Nephron (organoid): ENCODE measurements at regions not wholly inside any gene's neighbourhood (a gene's known extent, or its start where the extent isn't known, plus 50 kb on each side); places are given as distances from the start of the nearest gene placed in this dataset.

Experiments used
- H3K27ac Mint-ChIP-seq, 3 experiments: 2 replicates each; pipeline ENCODE4 v1.8.0; 2020; ENCODE audit warnings: mixed read lengths in 3 of 3, mild to moderate bottlenecking in 2 of 3, moderate library complexity in 1 of 3
- H3K27me3 Mint-ChIP-seq: 2 replicates; pipeline ENCODE4 v1.8.0; 2021; ENCODE audit warnings: low read depth, mild to moderate bottlenecking, moderate library complexity, mixed read lengths
- H3K36me3 Mint-ChIP-seq: 2 replicates; pipeline ENCODE4 v1.8.0; 2020; ENCODE audit warnings: low read depth, mixed read lengths
- H3K4me1 Mint-ChIP-seq: 2 replicates; pipeline ENCODE4 v1.8.0; 2020; ENCODE audit warnings: mixed read lengths
- H3K4me3 Mint-ChIP-seq, 3 experiments: 2 replicates each; pipeline ENCODE4 v1.8.0; 2020; ENCODE audit warnings: mild to moderate bottlenecking in 3 of 3, mixed read lengths in 3 of 3, moderate library complexity in 2 of 3
- H3K9me3 Mint-ChIP-seq: 2 replicates; pipeline ENCODE4 v1.8.0; 2020; ENCODE audit warnings: mixed read lengths
- TF ChIP-seq, protein P1 (sequence below), 3 experiments: fragments of 200-600 bp; sonication (generic); IDR thresholded peaks; one replicate each; pipeline ENCODE4 v1.5.0; 2021; ENCODE audit warnings: antibody characterized with exemption in 3 of 3; ENCODE audit not compliant: unreplicated experiment in 3 of 3

DNA sequence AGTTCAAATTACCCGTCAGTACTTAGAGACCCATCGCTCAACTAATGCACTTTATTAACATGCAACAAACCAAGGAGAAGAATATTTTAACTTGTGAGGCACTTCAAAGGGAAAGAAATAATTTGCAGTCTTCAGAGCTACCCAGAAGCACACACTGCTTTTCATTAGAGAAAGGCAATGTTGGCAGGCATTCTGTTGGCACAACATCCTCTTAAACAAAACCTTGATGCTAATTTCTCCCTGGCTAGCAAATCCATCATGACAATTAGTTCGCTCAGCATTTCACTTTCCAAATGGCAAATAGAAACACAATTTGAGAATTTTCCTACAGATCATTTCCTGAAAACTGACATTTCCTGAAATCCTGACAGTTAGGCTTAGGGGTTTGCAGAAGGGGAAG is 155.6 kb upstream of the FAM13C start:
- TF ChIP-seq, protein P1, sequence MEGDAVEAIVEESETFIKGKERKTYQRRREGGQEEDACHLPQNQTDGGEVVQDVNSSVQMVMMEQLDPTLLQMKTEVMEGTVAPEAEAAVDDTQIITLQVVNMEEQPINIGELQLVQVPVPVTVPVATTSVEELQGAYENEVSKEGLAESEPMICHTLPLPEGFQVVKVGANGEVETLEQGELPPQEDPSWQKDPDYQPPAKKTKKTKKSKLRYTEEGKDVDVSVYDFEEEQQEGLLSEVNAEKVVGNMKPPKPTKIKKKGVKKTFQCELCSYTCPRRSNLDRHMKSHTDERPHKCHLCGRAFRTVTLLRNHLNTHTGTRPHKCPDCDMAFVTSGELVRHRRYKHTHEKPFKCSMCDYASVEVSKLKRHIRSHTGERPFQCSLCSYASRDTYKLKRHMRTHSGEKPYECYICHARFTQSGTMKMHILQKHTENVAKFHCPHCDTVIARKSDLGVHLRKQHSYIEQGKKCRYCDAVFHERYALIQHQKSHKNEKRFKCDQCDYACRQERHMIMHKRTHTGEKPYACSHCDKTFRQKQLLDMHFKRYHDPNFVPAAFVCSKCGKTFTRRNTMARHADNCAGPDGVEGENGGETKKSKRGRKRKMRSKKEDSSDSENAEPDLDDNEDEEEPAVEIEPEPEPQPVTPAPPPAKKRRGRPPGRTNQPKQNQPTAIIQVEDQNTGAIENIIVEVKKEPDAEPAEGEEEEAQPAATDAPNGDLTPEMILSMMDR (IDR thresholded peaks at IDR 0.05; ENCODE audit: unreplicated experiment in 3 of 3) = no peak
- peak overlapping the region in 1 of 3 experiments; percentile 18 for H3K27ac Mint-ChIP-seq
- H3K36me3 Mint-ChIP-seq = no peaks in the 10 kb centered on the region
- H3K27me3 Mint-ChIP-seq = no peaks in the 10 kb centered on the region
- H3K4me3 Mint-ChIP-seq = no peak overlapping the region
- H3K4me1 Mint-ChIP-seq = peaks cover 30% of the 10 kb centered on the region
- H3K9me3 Mint-ChIP-seq = no peaks in the 10 kb centered on the region

GRCh38 chr10:59517341-59517899 is 155.1 kb upstream of the FAM13C start:
- Mint-ChIP-seq H3K4me3 (no peak overlapping the region), H3K4me1 (peaks cover 33% of the 10 kb centered on the region), H3K27ac (peak overlapping the region in 1 of 3 experiments; percentile 18), H3K27me3 (no peaks in the 10 kb centered on the region), H3K36me3 (no peaks in the 10 kb centered on the region), H3K9me3 (no peaks in the 10 kb centered on the region)
- TF ChIP-seq, protein P1 (IDR thresholded peaks at IDR 0.05; ENCODE audit: unreplicated experiment in 3 of 3) = no peak

- TF ChIP-seq, protein P1 (IDR thresholded peaks at IDR 0.05; ENCODE audit: unreplicated experiment in 3 of 3) = no peak
- peak overlapping the region; percentile 74 to 90 (median 89) for H3K27ac Mint-ChIP-seq
Measured at GRCh38 chr10:59513558-59513957, 151.2 kb upstream of the FAM13C start.

GRCh38 chr10:59512951-59513350 is 150.6 kb upstream of the FAM13C start:
- Mint-ChIP-seq H3K4me1 (peaks cover 38% of the 10 kb centered on the region), H3K27ac (peak overlapping the region; percentile 74 to 90 (median 89)), H3K27me3 (no peaks in the 10 kb centered on the region), H3K9me3 (peaks cover 4% of the 10 kb centered on the region), H3K4me3 (no peak overlapping the region), H3K36me3 (no peaks in the 10 kb centered on the region)
- TF ChIP-seq, protein P1 (IDR thresholded peaks at IDR 0.05; ENCODE audit: unreplicated experiment in 3 of 3) = no peak

More at GRCh38 chr10:59513558-59513957, 151.2 kb upstream of the FAM13C start:
- H3K27me3 Mint-ChIP-seq = no peaks in the 10 kb centered on the region
- H3K4me1 Mint-ChIP-seq = peaks cover 38% of the 10 kb centered on the region
- no peaks in the 10 kb centered on the region for H3K36me3 Mint-ChIP-seq
- H3K4me3 Mint-ChIP-seq = no peak overlapping the region
- H3K9me3 Mint-ChIP-seq = peaks cover 4% of the 10 kb centered on the region

DNA sequence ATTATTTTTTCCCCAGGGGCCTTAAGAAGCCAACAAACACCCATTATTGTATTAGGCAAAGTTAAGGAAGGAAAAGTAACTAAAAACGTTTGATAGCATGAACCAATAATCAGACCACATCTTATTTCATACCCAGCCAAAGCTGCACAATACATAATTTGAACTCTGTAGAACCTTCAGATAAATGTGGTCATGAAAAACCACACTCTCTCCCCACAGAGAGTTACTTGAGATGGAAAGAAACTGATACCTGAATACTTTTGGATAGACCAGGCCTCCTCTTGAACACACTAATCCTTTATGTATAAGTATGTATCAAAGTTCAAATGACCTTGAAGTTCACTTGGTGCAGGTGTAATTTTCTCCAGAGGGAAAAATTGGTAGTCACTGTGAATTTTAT is 146.6 kb upstream of the FAM13C start:
- peaks cover 4% of the 10 kb centered on the region for H3K9me3 Mint-ChIP-seq
- H3K27ac Mint-ChIP-seq = no peak overlapping the region
- TF ChIP-seq, protein P1 (IDR thresholded peaks at IDR 0.05; ENCODE audit: unreplicated experiment in 3 of 3) = no peak
- no peak overlapping the region for H3K4me3 Mint-ChIP-seq
- H3K4me1 Mint-ChIP-seq = peaks cover 17% of the 10 kb centered on the region
- no peaks in the 10 kb centered on the region for H3K36me3 Mint-ChIP-seq
- no peaks in the 10 kb centered on the region for H3K27me3 Mint-ChIP-seq

- Mint-ChIP-seq H3K9me3 (peaks cover 7% of the 10 kb centered on the region), H3K4me1 (peaks cover 10% of the 10 kb centered on the region), H3K4me3 (no peak overlapping the region), H3K27me3 (no peaks in the 10 kb centered on the region), H3K27ac (no peak overlapping the region), H3K36me3 (no peaks in the 10 kb centered on the region)
- TF ChIP-seq, protein P1 (IDR thresholded peaks at IDR 0.05; ENCODE audit: unreplicated experiment in 3 of 3) = no peak
Measured at GRCh38 chr10:59508296-59508695, 145.9 kb upstream of the FAM13C start.
